Upper lobe of left lung (tissue), 6 donors: ENCODE measurements at regions not wholly inside any gene's neighbourhood (a gene's known extent, or its start where the extent isn't known, plus 50 kb on each side); places are given as distances from the start of the nearest gene placed in this dataset.
"Not testable (repeated sequence)": the region's sequence is repeated elsewhere in the genome, so short reads cannot be mapped to it uniquely, and the experiment has no call there.

Experiments
- ATAC-seq, 2 donors: fragments of 200-7000 bp; cut with Tn5 transposase; one replicate each; pipeline ENCODE4 v1.9.1; 2022; ENCODE audit warnings: mild to moderate bottlenecking in 2 of 2, moderate library complexity in 2 of 2; ENCODE audit not compliant: low FRiP score in 2 of 2
- DNase-seq, 2 donors: peaks; one replicate each; pipeline ENCODE4 v3.0.0-alpha.2; 2019 to 2020
- H3K27ac ChIP-seq, 4 donors: fragments of 200-600 bp; sonication (generic); one replicate each; pipeline ENCODE4 v1.5.1; 2016 to 2019
- H3K27me3 ChIP-seq, 4 donors: fragments of 200-600 bp; sonication (generic); one replicate each; pipeline ENCODE4 v1.5.1; 2017 to 2019
- H3K36me3 ChIP-seq, 4 donors: fragments of 200-600 bp; sonication (generic); one replicate each; pipeline ENCODE4 v1.5.1; 2016 to 2019
- H3K4me1 ChIP-seq, 4 donors: fragments of 200-600 bp; sonication (generic); one replicate each; pipeline ENCODE4 v1.5.1; 2018 to 2019
- H3K4me3 ChIP-seq, 4 donors: fragments of 200-600 bp; sonication (generic); one replicate each; pipeline ENCODE4 v1.5.1; 2017 to 2019; ENCODE audit warnings: mild to moderate bottlenecking in 2 of 4, moderate library complexity in 1 of 4
- H3K9me3 ChIP-seq, 4 donors: fragments of 200-600 bp; sonication (generic); one replicate each; pipeline ENCODE4 v1.5.1; 2018 to 2019
- EP300 ChIP-seq, 4 donors: sonication (generic); formaldehyde crosslinking; IDR thresholded peaks; one replicate each; pipeline ENCODE4 v1.5.1; 2017; ENCODE audit warnings: antibody characterized with exemption in 4 of 4, control low read depth in 2 of 4
- POLR2A ChIP-seq, 4 donors: fragments of 450-650 bp; IDR thresholded peaks; one replicate each; pipeline ENCODE4 v1.5.1; 2016 to 2017; ENCODE audit warnings: antibody characterized with exemption in 4 of 4, mild to moderate bottlenecking in 2 of 4
- POLR2AphosphoS5 ChIP-seq, 2 donors: sonication (generic); formaldehyde crosslinking; IDR thresholded peaks; one replicate each; pipeline ENCODE4 v1.5.1; 2017; ENCODE audit warnings: antibody characterized with exemption in 2 of 2
- WGBS, 2 donors: methylation state at CpG; one replicate each; pipeline ENCODE4 v1.1.5; 2017 to 2018; 5-methylcytosine and 5-hydroxymethylcytosine counted together
- TF ChIP-seq, protein P1 (sequence below), 6 experiments: fragments of 450-650 bp in 4 of 6; fragments of 200-600 bp in 2 of 6; sonication (generic) in 2 of 6; IDR thresholded peaks; one replicate each; pipeline ENCODE4 v1.5.1; 2016 to 2019; ENCODE audit warnings: antibody characterized with exemption in 6 of 6
- donor health status: DM: no; HTN: no; CAD: no; lungs with moderate emphysema.
- donor health status: DM: no; HTN: yes; CAD: no; lungs with severe emphysema.

DNA sequence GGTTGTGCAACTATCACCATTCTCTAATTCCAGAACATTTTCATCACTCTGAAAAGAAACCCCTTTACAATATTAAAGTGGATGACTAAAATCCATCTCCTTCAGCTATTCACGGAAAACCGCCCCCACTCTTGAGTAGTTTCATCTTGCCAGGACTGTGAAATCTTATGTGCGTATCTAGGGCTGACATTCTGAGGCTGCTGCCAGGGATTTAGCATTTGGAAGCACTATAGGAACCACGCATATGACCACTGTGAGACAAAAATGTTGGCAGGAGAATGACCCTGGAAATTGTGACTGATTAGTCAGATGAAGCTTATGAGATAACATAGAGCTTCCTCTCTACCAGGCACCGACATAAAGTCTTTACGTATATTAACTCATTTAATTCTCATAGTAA is 305.2 kb upstream of the PDE3A start:
- Histone ChIP-seq H3K27ac (no peak overlapping the region), H3K4me3 (no peak overlapping the region), H3K4me1 (no peaks in the 10 kb centered on the region), H3K36me3 (no peaks in the 10 kb centered on the region), H3K9me3 (no peaks in the 10 kb centered on the region), H3K27me3 (no peaks in the 10 kb centered on the region)
- 90 to 97% methylated on average over 6 of the region's 6 CpGs for WGBS, 2 donors
- ATAC-seq (no peak), DNase-seq (no peak)
- no peak for TF ChIP-seq POLR2A (IDR thresholded peaks at IDR 0.05)
- TF ChIP-seq EP300 (IDR thresholded peaks at IDR 0.05): no peak
- no peak for TF ChIP-seq POLR2AphosphoS5 (IDR thresholded peaks at IDR 0.05)
- TF ChIP-seq, protein P1, sequence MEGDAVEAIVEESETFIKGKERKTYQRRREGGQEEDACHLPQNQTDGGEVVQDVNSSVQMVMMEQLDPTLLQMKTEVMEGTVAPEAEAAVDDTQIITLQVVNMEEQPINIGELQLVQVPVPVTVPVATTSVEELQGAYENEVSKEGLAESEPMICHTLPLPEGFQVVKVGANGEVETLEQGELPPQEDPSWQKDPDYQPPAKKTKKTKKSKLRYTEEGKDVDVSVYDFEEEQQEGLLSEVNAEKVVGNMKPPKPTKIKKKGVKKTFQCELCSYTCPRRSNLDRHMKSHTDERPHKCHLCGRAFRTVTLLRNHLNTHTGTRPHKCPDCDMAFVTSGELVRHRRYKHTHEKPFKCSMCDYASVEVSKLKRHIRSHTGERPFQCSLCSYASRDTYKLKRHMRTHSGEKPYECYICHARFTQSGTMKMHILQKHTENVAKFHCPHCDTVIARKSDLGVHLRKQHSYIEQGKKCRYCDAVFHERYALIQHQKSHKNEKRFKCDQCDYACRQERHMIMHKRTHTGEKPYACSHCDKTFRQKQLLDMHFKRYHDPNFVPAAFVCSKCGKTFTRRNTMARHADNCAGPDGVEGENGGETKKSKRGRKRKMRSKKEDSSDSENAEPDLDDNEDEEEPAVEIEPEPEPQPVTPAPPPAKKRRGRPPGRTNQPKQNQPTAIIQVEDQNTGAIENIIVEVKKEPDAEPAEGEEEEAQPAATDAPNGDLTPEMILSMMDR (IDR thresholded peaks at IDR 0.05): no peak

DNA sequence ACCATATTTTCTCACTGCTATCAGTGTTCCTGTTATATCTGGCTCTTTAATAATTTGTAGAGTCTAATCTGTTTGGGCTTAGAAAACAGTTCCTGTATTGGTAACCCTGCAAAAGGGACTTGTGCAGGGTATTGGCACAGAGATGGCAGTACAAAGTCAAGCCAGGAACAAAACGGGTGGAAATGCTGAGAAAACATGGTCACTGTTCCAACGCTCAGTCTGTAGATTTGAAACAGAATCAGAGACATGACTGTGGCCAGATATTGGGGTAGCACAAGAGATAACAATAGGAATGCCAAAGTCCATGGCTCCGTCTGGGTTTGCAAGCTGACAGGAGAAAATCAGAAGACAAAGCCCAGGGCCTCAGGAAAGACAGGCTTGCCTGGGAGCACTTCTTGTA is 290.7 kb upstream of the PDE3A start:
- H3K4me1 ChIP-seq: no peaks in the 10 kb centered on the region
- ATAC-seq (no peak), DNase-seq (no peak)
- H3K4me3 ChIP-seq: no peak overlapping the region
- no peak overlapping the region for H3K27ac ChIP-seq
- no peaks in the 10 kb centered on the region for H3K9me3 ChIP-seq
- 68 to 88% methylated on average over 3 of the region's 3 CpGs for WGBS, 2 donors
- H3K27me3 ChIP-seq: no peaks in the 10 kb centered on the region
- TF ChIP-seq EP300 (IDR thresholded peaks at IDR 0.05) (no peak), POLR2A (IDR thresholded peaks at IDR 0.05) (no peak), POLR2AphosphoS5 (IDR thresholded peaks at IDR 0.05) (no peak)
- TF ChIP-seq, protein P1 (IDR thresholded peaks at IDR 0.05): no peak
- H3K36me3 ChIP-seq: no peaks in the 10 kb centered on the region

DNA sequence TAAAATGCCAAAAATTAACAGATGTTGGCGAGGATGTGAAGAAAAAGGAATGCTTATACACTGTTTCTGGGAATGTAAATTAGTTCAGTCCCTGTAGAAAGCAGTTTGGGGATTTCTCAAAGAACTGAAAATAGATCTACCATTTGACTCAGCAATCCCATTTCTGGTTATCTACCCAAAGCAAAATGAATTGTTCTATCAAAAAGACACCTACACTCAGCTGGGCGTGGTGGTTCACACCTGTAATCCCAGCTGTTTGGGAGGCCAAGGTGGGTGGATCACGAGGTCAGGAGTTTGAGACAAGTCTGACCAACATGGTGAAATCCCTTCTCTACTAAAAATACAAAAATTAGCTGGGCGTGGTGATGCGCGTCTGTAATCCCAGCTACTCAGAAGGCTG is 279.3 kb upstream of the PDE3A start:
- 85 to 89% methylated on average over 6 of the region's 6 CpGs for WGBS, 2 donors
- Histone ChIP-seq H3K4me1 (no peaks in the 10 kb centered on the region), H3K9me3 (no peaks in the 10 kb centered on the region), H3K4me3 (no peak overlapping the region), H3K36me3 (no peaks in the 10 kb centered on the region), H3K27ac (no peak overlapping the region), H3K27me3 (no peaks in the 10 kb centered on the region)
- DNase-seq (no peak), ATAC-seq (no peak)
- no peak for TF ChIP-seq POLR2AphosphoS5 (IDR thresholded peaks at IDR 0.05)
- TF ChIP-seq, protein P1 (IDR thresholded peaks at IDR 0.05): no peak
- TF ChIP-seq EP300 (IDR thresholded peaks at IDR 0.05): no peak
- no peak for TF ChIP-seq POLR2A (IDR thresholded peaks at IDR 0.05)

DNA sequence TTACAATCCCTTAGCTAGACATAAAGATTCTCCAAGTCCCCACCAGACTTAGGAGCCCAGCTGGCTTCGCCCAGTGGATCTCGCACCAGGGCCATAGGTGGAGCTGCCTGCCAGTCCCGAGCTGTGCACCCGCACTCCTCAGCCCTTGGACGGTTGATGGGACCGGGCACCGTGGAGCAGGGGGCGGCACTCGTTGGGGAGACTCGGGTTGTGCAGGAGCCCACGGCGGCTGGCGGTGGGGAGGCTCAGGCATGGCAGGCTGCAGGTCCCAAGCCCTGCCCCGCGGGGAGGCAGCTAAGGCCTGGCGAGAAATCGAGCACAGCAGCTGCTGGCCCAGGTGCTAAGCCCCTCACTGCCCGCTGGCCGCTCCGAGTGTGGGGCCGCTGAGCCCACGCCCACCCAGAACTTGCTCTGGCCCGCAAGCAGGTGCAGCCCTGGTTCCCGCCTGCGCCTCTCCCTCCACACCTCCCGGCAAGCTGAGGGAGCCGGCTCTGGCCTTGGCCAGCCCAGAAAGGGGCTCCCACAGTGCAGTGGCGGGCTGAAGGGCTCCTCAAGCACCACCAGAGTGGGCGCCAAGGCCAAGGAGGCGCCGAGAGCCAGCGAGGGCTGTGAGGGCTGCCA is 275.0 kb upstream of the PDE3A start:
- not testable (repeated sequence) for H3K27ac ChIP-seq, H3K4me1 ChIP-seq

DNA sequence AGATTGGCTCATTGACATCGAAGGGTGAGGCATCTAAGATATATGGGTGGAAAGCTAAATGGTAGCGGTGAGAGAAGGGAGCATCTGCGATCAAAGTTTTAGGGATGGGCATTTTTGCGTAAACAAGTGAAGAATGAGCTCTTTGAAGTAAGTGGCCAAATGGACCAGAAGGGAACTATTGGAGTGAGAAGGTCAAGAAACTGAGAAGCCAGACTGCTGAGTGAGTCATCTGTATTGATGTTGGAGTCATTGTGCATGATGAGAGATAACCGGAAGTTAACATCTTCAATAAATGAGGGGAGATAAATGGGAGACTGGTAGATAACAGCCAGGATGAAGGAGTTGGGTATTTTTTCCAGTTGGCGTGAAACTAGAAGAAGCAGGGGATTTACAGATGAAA is 271.9 kb upstream of the PDE3A start:
- Histone ChIP-seq H3K9me3 (no peaks in the 10 kb centered on the region), H3K27me3 (no peaks in the 10 kb centered on the region), H3K36me3 (no peaks in the 10 kb centered on the region), H3K4me1 (no peaks in the 10 kb centered on the region), H3K4me3 (no peak overlapping the region), H3K27ac (no peak overlapping the region)
- no peak for DNase-seq
- 84 to 86% methylated on average over 6 of the region's 6 CpGs for WGBS, 2 donors
- TF ChIP-seq, protein P1 (IDR thresholded peaks at IDR 0.05): no peak
- TF ChIP-seq POLR2AphosphoS5 (IDR thresholded peaks at IDR 0.05): no peak
- TF ChIP-seq POLR2A (IDR thresholded peaks at IDR 0.05): no peak
- TF ChIP-seq EP300 (IDR thresholded peaks at IDR 0.05): no peak
- ATAC-seq: no peak

More for the DNA sequence above, 275.0 kb upstream of the PDE3A start:
- H3K27me3 ChIP-seq, H3K9me3 ChIP-seq, ATAC-seq, H3K36me3 ChIP-seq, H3K4me3 ChIP-seq: not testable (repeated sequence)
- 93 to 97% methylated on average over 8 to 23 of the region's 32 CpGs for WGBS, 2 donors
- peak in 1 of 2 donors; percentile 66 for DNase-seq
